ENCODE measurements at regions not wholly inside any gene's neighbourhood (a gene's known extent, or its start where the extent isn't known, plus 50 kb on each side); places are given as distances from the start of the nearest gene placed in this dataset.

DNA sequence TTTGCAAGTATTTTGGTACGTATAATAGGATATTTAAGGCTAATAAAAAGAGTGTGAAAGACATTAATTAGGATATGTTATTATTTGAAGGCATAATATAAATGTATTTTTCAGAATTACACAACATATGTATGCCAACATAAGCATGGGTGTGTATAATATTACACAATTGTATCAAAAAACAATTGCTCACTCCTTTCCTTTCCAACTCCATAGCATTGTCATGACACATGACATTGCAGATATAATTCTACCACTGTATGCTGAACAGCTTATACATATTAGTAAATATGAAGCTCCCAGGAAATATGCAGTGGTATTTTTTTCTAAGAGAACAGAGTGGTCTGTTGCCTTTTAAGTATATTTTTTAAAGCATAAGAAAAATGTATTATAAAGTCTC is 593.1 kb downstream of the TMX3 start:
- H3K4me3 ChIP-seq: no peak overlapping the region
- 73% methylated on average over 1 of the region's 1 CpG for WGBS

DNA sequence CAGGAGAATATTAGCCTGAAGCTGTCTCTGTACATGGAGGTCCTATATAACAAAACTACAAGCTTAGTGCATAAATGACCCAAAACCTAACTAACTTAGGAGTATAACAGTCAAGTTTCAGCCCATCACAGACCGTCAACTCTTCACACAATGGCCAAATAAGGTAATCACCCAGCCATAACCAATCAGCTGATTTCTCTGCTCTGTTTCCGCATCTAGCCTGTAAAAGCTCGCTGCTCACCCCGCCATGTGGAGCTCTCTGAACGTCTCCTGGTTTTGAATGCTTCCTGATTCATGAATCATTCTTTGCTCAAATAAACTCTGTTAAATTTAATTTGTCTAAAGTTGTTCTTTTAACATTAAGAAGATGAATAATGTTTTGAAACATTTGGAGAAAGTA is 593.6 kb downstream of the TMX3 start:
- no peaks in the 10 kb centered on the region for H3K9me3 ChIP-seq
- intact Hi-C loops (cut with DNase I): no loop called here
- WGBS: 58% methylated on average over 5 of the region's 5 CpGs
- TF ChIP-seq, protein P1, sequence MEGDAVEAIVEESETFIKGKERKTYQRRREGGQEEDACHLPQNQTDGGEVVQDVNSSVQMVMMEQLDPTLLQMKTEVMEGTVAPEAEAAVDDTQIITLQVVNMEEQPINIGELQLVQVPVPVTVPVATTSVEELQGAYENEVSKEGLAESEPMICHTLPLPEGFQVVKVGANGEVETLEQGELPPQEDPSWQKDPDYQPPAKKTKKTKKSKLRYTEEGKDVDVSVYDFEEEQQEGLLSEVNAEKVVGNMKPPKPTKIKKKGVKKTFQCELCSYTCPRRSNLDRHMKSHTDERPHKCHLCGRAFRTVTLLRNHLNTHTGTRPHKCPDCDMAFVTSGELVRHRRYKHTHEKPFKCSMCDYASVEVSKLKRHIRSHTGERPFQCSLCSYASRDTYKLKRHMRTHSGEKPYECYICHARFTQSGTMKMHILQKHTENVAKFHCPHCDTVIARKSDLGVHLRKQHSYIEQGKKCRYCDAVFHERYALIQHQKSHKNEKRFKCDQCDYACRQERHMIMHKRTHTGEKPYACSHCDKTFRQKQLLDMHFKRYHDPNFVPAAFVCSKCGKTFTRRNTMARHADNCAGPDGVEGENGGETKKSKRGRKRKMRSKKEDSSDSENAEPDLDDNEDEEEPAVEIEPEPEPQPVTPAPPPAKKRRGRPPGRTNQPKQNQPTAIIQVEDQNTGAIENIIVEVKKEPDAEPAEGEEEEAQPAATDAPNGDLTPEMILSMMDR (IDR thresholded peaks at IDR 0.05): no peak
- TF ChIP-seq POLR2A (IDR thresholded peaks at IDR 0.05): no peak
- TF ChIP-seq POLR2AphosphoS5 (IDR thresholded peaks at IDR 0.05): no peak
- no peak overlapping the region for H3K27ac ChIP-seq
- H3K27me3 ChIP-seq (replicated peaks; ENCODE audit: insufficient read depth): no peaks in the 10 kb centered on the region
- no peak overlapping the region for H3K4me3 ChIP-seq
- DNase-seq (ENCODE audit: low spot score): no peak
- no peaks in the 10 kb centered on the region for H3K36me3 ChIP-seq
- H3K4me1 ChIP-seq (replicated peaks): no peaks in the 10 kb centered on the region

More for the DNA sequence above, 593.1 kb downstream of the TMX3 start:
- H3K9me3 ChIP-seq: no peaks in the 10 kb centered on the region
- no peak for TF ChIP-seq POLR2A (IDR thresholded peaks at IDR 0.05)
- TF ChIP-seq, protein P1 (IDR thresholded peaks at IDR 0.05): no peak
- TF ChIP-seq POLR2AphosphoS5 (IDR thresholded peaks at IDR 0.05): no peak
- DNase-seq (ENCODE audit: low spot score): no peak
- no peaks in the 10 kb centered on the region for H3K36me3 ChIP-seq
- intact Hi-C loops (cut with DNase I): no loop called here
- no peaks in the 10 kb centered on the region for H3K4me1 ChIP-seq (replicated peaks)
- no peak overlapping the region for H3K27ac ChIP-seq
- H3K27me3 ChIP-seq (replicated peaks; ENCODE audit: insufficient read depth): no peaks in the 10 kb centered on the region

DNA sequence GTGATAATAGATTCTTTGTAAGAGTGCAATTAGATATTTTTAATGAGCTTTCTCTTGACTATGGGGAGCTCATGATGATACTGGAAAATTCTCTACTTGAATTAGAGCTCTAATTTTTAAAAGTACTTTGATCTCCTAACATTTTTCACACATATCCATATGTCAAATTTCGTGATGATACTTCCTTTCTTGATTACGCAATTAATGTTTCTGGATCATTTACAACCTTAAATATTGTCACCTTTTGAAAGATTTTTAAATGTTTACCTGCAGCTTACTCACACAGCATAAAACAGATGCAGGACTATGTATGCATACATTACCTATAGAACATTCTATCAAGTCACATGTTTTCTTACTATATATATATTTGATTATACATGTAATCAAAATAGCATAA is 598.5 kb upstream of the DSEL start:
- no peaks in the 10 kb centered on the region for H3K4me1 ChIP-seq (replicated peaks)
- H3K27me3 ChIP-seq (replicated peaks; ENCODE audit: insufficient read depth): no peaks in the 10 kb centered on the region
- H3K9me3 ChIP-seq: no peaks in the 10 kb centered on the region
- H3K27ac ChIP-seq: no peak overlapping the region
- TF ChIP-seq POLR2A (IDR thresholded peaks at IDR 0.05): no peak
- TF ChIP-seq, protein P1 (IDR thresholded peaks at IDR 0.05): no peak
- no peak for TF ChIP-seq POLR2AphosphoS5 (IDR thresholded peaks at IDR 0.05)
- no peak overlapping the region for H3K4me3 ChIP-seq
- H3K36me3 ChIP-seq: no peaks in the 10 kb centered on the region
- DNase-seq (ENCODE audit: low spot score): no peak
- WGBS: 81% methylated on average over 2 of the region's 2 CpGs
- intact Hi-C loops (cut with DNase I): no loop called here

DNA sequence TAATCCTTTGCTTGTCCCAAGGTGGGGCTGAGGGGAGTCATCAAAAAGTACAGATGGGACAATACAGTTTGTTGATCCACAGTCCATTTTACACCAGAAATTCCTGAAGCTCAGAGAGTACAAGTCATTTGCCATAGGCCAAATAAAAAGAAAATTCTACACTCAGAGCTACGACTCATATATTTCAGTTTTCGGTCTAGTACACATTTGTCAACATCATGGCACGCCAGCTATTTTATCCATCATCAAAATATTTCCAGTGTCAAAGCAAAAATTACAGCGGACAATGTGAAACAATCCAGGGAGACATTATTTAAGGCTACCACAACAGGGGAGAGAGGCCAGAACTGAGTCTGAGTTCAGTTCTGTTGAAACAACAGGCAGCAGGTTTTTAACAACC is 587.5 kb upstream of the DSEL start:
- Histone ChIP-seq H3K27me3 (replicated peaks; ENCODE audit: insufficient read depth) (no peaks in the 10 kb centered on the region), H3K9me3 (no peaks in the 10 kb centered on the region), H3K4me3 (no peak overlapping the region), H3K4me1 (replicated peaks) (no peaks in the 10 kb centered on the region), H3K27ac (no peak overlapping the region), H3K36me3 (no peaks in the 10 kb centered on the region)
- TF ChIP-seq POLR2AphosphoS5 (IDR thresholded peaks at IDR 0.05): no peak
- TF ChIP-seq, protein P1 (IDR thresholded peaks at IDR 0.05): no peak
- no peak for TF ChIP-seq POLR2A (IDR thresholded peaks at IDR 0.05)
- WGBS: 90% methylated on average over 4 of the region's 4 CpGs
- DNase-seq (ENCODE audit: low spot score): no peak
- intact Hi-C loops (cut with DNase I): no loop called here

DNA sequence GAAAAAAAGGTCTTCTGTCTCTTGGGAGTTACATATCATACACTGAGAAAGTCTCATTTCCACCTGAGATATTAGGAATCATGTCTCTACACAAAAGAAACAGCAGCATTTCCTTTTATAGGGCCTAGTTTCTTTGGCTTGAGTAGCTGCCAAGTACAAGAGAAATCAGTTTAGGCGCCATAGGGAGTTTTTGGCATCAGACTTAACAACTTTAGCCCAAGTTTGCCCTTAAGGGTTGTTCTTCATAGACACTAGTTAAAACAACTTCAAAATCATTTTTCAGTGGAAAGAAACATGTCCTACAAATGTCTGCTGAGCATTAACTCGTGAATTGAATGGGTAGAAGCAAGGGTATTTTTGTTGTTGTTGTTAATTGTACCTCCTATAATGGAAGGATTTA is 587.0 kb upstream of the DSEL start:
- H3K9me3 ChIP-seq: no peaks in the 10 kb centered on the region
- intact Hi-C loops (cut with DNase I): no loop called here
- WGBS: 30% methylated on average over 2 of the region's 2 CpGs
- no peak for TF ChIP-seq POLR2AphosphoS5 (IDR thresholded peaks at IDR 0.05)
- TF ChIP-seq POLR2A (IDR thresholded peaks at IDR 0.05): no peak
- TF ChIP-seq, protein P1 (IDR thresholded peaks at IDR 0.05): no peak
- H3K4me3 ChIP-seq: no peak overlapping the region
- H3K4me1 ChIP-seq (replicated peaks): no peaks in the 10 kb centered on the region
- no peak overlapping the region for H3K27ac ChIP-seq
- no peaks in the 10 kb centered on the region for H3K36me3 ChIP-seq
- no peak for DNase-seq (ENCODE audit: low spot score)
- no peaks in the 10 kb centered on the region for H3K27me3 ChIP-seq (replicated peaks; ENCODE audit: insufficient read depth)
